SK-N-SH treated with all-trans-retinoic acid at 6 μM for 48 hours (cell line): ENCODE measurements at regions not wholly inside any gene's neighbourhood (a gene's known extent, or its start where the extent isn't known, plus 50 kb on each side); places are given as distances from the start of the nearest gene placed in this dataset.

Source experiments
- ATAC-seq: fragments of 200-7000 bp; cut with Tn5 transposase; 3 replicates; pipeline ENCODE4 v1.9.1; 2020; ENCODE audit warnings: mild to moderate bottlenecking, moderate library complexity
- ARNTL ChIP-seq: fragments of 450-650 bp; formaldehyde crosslinking; IDR thresholded peaks from 2 replicates; pipeline ENCODE4 v1.5.0; 2020; ENCODE audit warnings: low read depth, mild to moderate bottlenecking, moderate library complexity, borderline replicate concordance
- BACH2 ChIP-seq: fragments of 250-450 bp; sonication (Bioruptor Pico); IDR thresholded peaks from 2 replicates; pipeline ENCODE4 v1.9.0; 2021; ENCODE audit warnings: mild to moderate bottlenecking, borderline replicate concordance
- CSDC2 ChIP-seq: fragments of 250-450 bp; sonication (Bioruptor Pico); IDR thresholded peaks from 2 replicates; pipeline ENCODE4 v1.5.0; 2020; ENCODE audit warnings: mild to moderate bottlenecking, moderate library complexity
- ESRRG ChIP-seq: fragments of 250-450 bp; sonication (Bioruptor Pico); IDR thresholded peaks from 2 replicates; pipeline ENCODE4 v1.6.1; 2021; ENCODE audit warnings: mild to moderate bottlenecking
- ISL1 ChIP-seq: fragments of 250-450 bp; sonication (Bioruptor Pico); IDR thresholded peaks from 2 replicates; pipeline ENCODE4 v2.1.2; 2022; ENCODE audit warnings: mild to moderate bottlenecking, moderate library complexity
- OSR1 ChIP-seq: fragments of 250-450 bp; sonication (Bioruptor Pico); IDR thresholded peaks from 2 replicates; pipeline ENCODE4 v1.8.0; 2022; ENCODE audit warnings: moderate library complexity, mild to moderate bottlenecking, inconsistent platforms
- PATZ1 ChIP-seq: fragments of 250-450 bp; sonication (Bioruptor Pico); IDR thresholded peaks from 2 replicates; pipeline ENCODE4 v1.8.0; 2020; ENCODE audit warnings: mild to moderate bottlenecking, moderate library complexity, borderline replicate concordance
- POU6F1 ChIP-seq: fragments of 250-450 bp; sonication (Bioruptor Pico); IDR thresholded peaks from 2 replicates; pipeline ENCODE4 v1.8.0; 2021; ENCODE audit warnings: low read depth, mild to moderate bottlenecking, moderate library complexity, borderline replicate concordance
- PPARA ChIP-seq: fragments of 250-450 bp; sonication (Bioruptor Pico); IDR thresholded peaks from 2 replicates; pipeline ENCODE4 v1.5.0; 2020; ENCODE audit warnings: mild to moderate bottlenecking, borderline replicate concordance
- RARB ChIP-seq: fragments of 250-450 bp; sonication (Bioruptor Pico); IDR thresholded peaks from 2 replicates; pipeline ENCODE4 v1.8.0; 2021; ENCODE audit warnings: mild to moderate bottlenecking, moderate library complexity
- SNAI2 ChIP-seq: fragments of 250-450 bp; sonication (Bioruptor Pico); IDR thresholded peaks from 2 replicates; pipeline ENCODE4 v1.5.0; 2020; ENCODE audit warnings: mild to moderate bottlenecking, moderate library complexity
- TCF4 ChIP-seq: fragments of 250-450 bp; sonication (Bioruptor Pico); IDR thresholded peaks from 2 replicates; pipeline ENCODE4 v1.8.0; 2021; ENCODE audit warnings: mild to moderate bottlenecking, moderate library complexity, borderline replicate concordance
- TOX ChIP-seq: fragments of 250-450 bp; sonication (Bioruptor Pico); IDR thresholded peaks from 2 replicates; pipeline ENCODE4 v1.8.0; 2021; ENCODE audit warnings: mild to moderate bottlenecking, moderate library complexity, borderline replicate concordance
- ZC3H10 ChIP-seq: fragments of 250-450 bp; sonication (Bioruptor Pico); IDR thresholded peaks from 2 replicates; pipeline ENCODE4 v1.5.1; 2021; ENCODE audit warnings: mild to moderate bottlenecking, moderate library complexity
- ZFP3 ChIP-seq: fragments of 250-450 bp; sonication (Bioruptor Pico); IDR thresholded peaks from 2 replicates; pipeline ENCODE4 v1.5.0; 2020; ENCODE audit warnings: mild to moderate bottlenecking, moderate library complexity
- ZFP30 ChIP-seq: fragments of 450-650 bp; formaldehyde crosslinking; IDR thresholded peaks from 2 replicates; pipeline ENCODE4 v1.5.0; 2022; ENCODE audit warnings: mild to moderate bottlenecking, moderate library complexity
- ZNF565 ChIP-seq: fragments of 450-650 bp; formaldehyde crosslinking; conservative IDR thresholded peaks from 2 replicates; pipeline ENCODE4 v1.5.0; 2020; ENCODE audit warnings: low read depth, mild to moderate bottlenecking, moderate library complexity
- ZNF70 ChIP-seq: fragments of 450-650 bp; formaldehyde crosslinking; IDR thresholded peaks from 2 replicates; pipeline ENCODE4 v1.5.0; 2020; ENCODE audit warnings: mild to moderate bottlenecking, moderate library complexity
- ZNF8 ChIP-seq: fragments of 450-650 bp; formaldehyde crosslinking; IDR thresholded peaks from 2 replicates; pipeline ENCODE4 v1.5.0; 2020; ENCODE audit warnings: mild to moderate bottlenecking, moderate library complexity
- TF ChIP-seq, protein P1 (sequence below): fragments of 250-450 bp; sonication (Bioruptor Pico); IDR thresholded peaks from 2 replicates; pipeline ENCODE4 v1.5.0; 2020; ENCODE audit warnings: mild to moderate bottlenecking, moderate library complexity
- TF ChIP-seq, protein P2 (sequence below): fragments of 250-450 bp; sonication (Bioruptor Pico); IDR thresholded peaks from 2 replicates; pipeline ENCODE4 v1.5.1; 2021; ENCODE audit warnings: mild to moderate bottlenecking, moderate library complexity
- TF ChIP-seq, protein P3 (sequence below): fragments of 250-450 bp; sonication (Bioruptor Pico); IDR thresholded peaks from 2 replicates; pipeline ENCODE4 v1.5.1; 2020; ENCODE audit warnings: low read depth, mild to moderate bottlenecking, moderate library complexity

DNA sequence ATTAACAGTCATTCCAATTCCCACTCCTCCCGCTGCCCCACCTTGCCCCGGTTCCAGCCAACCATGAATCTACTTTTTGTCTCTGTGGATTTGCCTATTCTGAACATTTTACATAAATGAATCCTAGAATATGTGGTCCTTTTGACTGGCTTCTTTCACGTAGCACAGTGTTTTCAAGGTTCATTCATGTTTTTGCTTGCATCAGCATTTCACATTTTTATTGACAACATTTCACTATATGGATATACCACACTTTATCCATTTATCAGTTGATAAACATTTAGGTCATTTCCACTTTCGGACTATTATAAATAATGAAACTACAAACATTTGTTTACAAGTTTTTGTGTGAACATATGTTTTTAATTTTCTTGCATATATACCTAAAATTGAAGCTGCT lies 182.0 kb downstream of the ZNF248 start:
- TF ChIP-seq ZNF70 (CRISPR knock-in tag) (no peak), ISL1 (CRISPR knock-in tag) (no peak), ZNF8 (CRISPR knock-in tag) (no peak), PPARA (no peak)
- no peak for ATAC-seq

DNA sequence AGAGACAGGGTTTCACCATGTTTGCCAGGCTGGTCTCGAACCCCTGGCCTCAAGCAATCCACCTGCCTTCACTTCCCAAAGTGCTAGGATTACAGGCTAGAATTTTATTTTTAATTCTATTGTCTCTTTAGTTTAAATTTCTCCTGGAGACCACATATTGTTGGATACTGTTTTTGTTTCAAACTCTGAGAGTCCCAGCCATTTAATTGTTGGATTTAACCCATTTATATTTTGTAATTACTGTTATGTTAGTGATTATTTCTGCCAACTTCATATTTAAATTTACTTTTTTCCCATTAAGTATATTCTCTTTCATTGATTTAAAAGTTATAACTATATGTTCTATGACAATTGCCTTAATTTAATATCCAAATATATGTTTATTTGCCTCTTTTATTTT lies 185.6 kb downstream of the ZNF248 start:
- ATAC-seq = no peak
- TF ChIP-seq ISL1 (CRISPR knock-in tag) (no peak), ZFP30 (no peak), OSR1 (no peak), TCF4 (CRISPR knock-in tag) (no peak), ZFP3 (CRISPR knock-in tag) (no peak), ZC3H10 (no peak), ESRRG (CRISPR knock-in tag) (no peak), BACH2 (CRISPR knock-in tag) (no peak), PPARA (no peak), ZNF8 (CRISPR knock-in tag) (no peak), CSDC2 (CRISPR knock-in tag) (no peak), TOX (CRISPR knock-in tag) (no peak), SNAI2 (CRISPR knock-in tag) (no peak), ARNTL (CRISPR knock-in tag) (no peak), ZNF70 (CRISPR knock-in tag) (no peak), POU6F1 (no peak), RARB (CRISPR knock-in tag) (no peak)
- TF ChIP-seq, protein P1, sequence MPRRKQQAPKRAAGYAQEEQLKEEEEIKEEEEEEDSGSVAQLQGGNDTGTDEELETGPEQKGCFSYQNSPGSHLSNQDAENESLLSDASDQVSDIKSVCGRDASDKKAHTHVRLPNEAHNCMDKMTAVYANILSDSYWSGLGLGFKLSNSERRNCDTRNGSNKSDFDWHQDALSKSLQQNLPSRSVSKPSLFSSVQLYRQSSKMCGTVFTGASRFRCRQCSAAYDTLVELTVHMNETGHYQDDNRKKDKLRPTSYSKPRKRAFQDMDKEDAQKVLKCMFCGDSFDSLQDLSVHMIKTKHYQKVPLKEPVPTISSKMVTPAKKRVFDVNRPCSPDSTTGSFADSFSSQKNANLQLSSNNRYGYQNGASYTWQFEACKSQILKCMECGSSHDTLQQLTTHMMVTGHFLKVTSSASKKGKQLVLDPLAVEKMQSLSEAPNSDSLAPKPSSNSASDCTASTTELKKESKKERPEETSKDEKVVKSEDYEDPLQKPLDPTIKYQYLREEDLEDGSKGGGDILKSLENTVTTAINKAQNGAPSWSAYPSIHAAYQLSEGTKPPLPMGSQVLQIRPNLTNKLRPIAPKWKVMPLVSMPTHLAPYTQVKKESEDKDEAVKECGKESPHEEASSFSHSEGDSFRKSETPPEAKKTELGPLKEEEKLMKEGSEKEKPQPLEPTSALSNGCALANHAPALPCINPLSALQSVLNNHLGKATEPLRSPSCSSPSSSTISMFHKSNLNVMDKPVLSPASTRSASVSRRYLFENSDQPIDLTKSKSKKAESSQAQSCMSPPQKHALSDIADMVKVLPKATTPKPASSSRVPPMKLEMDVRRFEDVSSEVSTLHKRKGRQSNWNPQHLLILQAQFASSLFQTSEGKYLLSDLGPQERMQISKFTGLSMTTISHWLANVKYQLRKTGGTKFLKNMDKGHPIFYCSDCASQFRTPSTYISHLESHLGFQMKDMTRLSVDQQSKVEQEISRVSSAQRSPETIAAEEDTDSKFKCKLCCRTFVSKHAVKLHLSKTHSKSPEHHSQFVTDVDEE (CRISPR knock-in tag) = no peak
- TF ChIP-seq, protein P2, sequence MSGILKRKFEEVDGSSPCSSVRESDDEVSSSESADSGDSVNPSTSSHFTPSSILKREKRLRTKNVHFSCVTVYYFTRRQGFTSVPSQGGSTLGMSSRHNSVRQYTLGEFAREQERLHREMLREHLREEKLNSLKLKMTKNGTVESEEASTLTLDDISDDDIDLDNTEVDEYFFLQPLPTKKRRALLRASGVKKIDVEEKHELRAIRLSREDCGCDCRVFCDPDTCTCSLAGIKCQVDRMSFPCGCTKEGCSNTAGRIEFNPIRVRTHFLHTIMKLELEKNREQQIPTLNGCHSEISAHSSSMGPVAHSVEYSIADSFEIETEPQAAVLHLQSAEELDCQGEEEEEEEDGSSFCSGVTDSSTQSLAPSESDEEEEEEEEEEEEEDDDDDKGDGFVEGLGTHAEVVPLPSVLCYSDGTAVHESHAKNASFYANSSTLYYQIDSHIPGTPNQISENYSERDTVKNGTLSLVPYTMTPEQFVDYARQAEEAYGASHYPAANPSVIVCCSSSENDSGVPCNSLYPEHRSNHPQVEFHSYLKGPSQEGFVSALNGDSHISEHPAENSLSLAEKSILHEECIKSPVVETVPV (CRISPR knock-in tag) = no peak
- TF ChIP-seq, protein P3, sequence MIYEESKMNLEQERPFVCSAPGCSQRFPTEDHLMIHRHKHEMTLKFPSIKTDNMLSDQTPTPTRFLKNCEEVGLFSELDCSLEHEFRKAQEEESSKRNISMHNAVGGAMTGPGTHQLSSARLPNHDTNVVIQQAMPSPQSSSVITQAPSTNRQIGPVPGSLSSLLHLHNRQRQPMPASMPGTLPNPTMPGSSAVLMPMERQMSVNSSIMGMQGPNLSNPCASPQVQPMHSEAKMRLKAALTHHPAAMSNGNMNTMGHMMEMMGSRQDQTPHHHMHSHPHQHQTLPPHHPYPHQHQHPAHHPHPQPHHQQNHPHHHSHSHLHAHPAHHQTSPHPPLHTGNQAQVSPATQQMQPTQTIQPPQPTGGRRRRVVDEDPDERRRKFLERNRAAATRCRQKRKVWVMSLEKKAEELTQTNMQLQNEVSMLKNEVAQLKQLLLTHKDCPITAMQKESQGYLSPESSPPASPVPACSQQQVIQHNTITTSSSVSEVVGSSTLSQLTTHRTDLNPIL (CRISPR knock-in tag) = no peak
- TF ChIP-seq, all 23 proteins: peak for 0

DNA sequence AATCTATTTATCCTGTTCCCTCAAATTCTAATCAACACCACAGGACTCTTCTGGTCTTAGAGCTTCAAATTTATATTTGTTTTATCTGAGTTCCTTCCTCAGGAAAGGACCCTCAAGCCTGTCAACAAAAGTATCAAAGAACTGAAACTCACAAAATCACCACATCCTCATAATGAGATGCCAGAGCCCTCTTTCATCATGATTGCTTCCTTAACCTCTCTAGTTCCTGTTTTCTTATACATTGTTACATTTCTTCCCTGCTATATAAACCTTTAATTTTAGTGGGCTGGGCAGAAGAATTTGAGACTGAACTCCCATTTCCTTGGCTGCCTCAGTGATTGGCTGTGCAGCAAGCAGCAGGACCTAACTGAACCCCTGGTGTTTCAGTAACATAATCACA lies 189.7 kb downstream of the ZNF248 start:
- no peak for TF ChIP-seq ZFP30
- no peak for TF ChIP-seq RARB (CRISPR knock-in tag)
- no peak for TF ChIP-seq CSDC2 (CRISPR knock-in tag)
- TF ChIP-seq ESRRG (CRISPR knock-in tag) = no peak
- TF ChIP-seq, protein P1 (CRISPR knock-in tag) = no peak
- TF ChIP-seq ZFP3 (CRISPR knock-in tag) = no peak
- no peak for TF ChIP-seq ARNTL (CRISPR knock-in tag)
- no peak for TF ChIP-seq ZNF565
- no peak for TF ChIP-seq SNAI2 (CRISPR knock-in tag)
- no peak for TF ChIP-seq ZNF70 (CRISPR knock-in tag)
- TF ChIP-seq ZNF8 (CRISPR knock-in tag) = no peak
- no peak for TF ChIP-seq ISL1 (CRISPR knock-in tag)
- TF ChIP-seq ZC3H10 = no peak
- no peak for TF ChIP-seq BACH2 (CRISPR knock-in tag)
- TF ChIP-seq, protein P2 (CRISPR knock-in tag) = no peak
- no peak for TF ChIP-seq OSR1
- no peak for TF ChIP-seq PPARA
- TF ChIP-seq PATZ1 (CRISPR knock-in tag) = no peak
- no peak for TF ChIP-seq TCF4 (CRISPR knock-in tag)
- ATAC-seq = no peak
